K562 (cell line): ENCODE measurements at regions not wholly inside any gene's neighbourhood (a gene's known extent, or its start where the extent isn't known, plus 50 kb on each side); places are given as distances from the start of the nearest gene placed in this dataset.

Source experiments
- ATAC-seq: fragments of 200-7000 bp; cut with Tn5 transposase; 3 replicates; pipeline ENCODE4 v1.9.1; 2020; ENCODE audit warnings: moderate library complexity
- BruUV-seq: library from RNA; stranded (reverse); fragments of 400-500 nt; replicated peaks from 2 replicates; lab custom pipeline; 2021; lab: Mats Ljungman, UMichigan
- CTCF ChIA-PET: fragments of 300-600 bp; formaldehyde crosslinking; extraction: SDS; loops from one replicate; lab custom pipeline; 2021; ENCODE audit warnings: low intra/inter-chr PET ratio; lab: Yijun Ruan, JAX
- POLR2A ChIA-PET: fragments of 300-600, 350-650 bp; sonication (Branson Sonifier 250); formaldehyde crosslinking; extraction: SDS; loops from one replicate; lab custom pipeline; 2021; ENCODE audit warnings: antibody characterized with exemption, inconsistent platforms; lab: Yijun Ruan, JAX
- DNase-seq, 4 experiments: peaks; one replicate each; pipeline versions ENCODE4 v3.0.0 to v3.0.0-alpha.2; 2011 to 2018; ENCODE audit warnings: low spot score in 3 of 4, mixed read lengths in 3 of 4; ENCODE audit errors: extremely low read depth in 1 of 4
- FAIRE-seq: peaks from 2 replicates; lab custom pipeline; 2011; peaks lifted over from hg19 to GRCh38; lab: Jason Lieb, UNC
- H2AFZ ChIP-seq: 2 replicates; pipeline ENCODE4 v1.6.0; 2011; ENCODE audit warnings: low read depth, low read length, control low read depth, inconsistent platforms
- H3K27ac ChIP-seq: fragments of 200-600 bp; 3 replicates; pipeline ENCODE4 v1.8.0; 2011; ENCODE audit warnings: low read depth, mild to moderate bottlenecking, control low read depth, inconsistent platforms, low read length, moderate library complexity, mixed read lengths; ENCODE audit errors: extremely low read depth
- H3K27me3 ChIP-seq, 2 experiments: fragments of 300-600 bp in 1 of 2; 2 replicates in 1 of 2; 3 replicates in 1 of 2; pipeline versions ENCODE4 v1.6.0 to v1.8.0; 2011; ENCODE audit warnings: inconsistent platforms in 2 of 2, low read length in 2 of 2, mild to moderate bottlenecking in 1 of 2, mixed read lengths in 1 of 2, moderate library complexity in 1 of 2; ENCODE audit not compliant: control insufficient read depth in 2 of 2, insufficient read depth in 2 of 2
- H3K36me3 ChIP-seq: fragments of 300-600 bp; 3 replicates; pipeline ENCODE4 v1.8.0; 2011; ENCODE audit warnings: mild to moderate bottlenecking, low read length, inconsistent platforms; ENCODE audit not compliant: control insufficient read depth, insufficient read depth
- H3K4me1 ChIP-seq, 2 experiments: fragments of 200-600 bp in 1 of 2; replicated peaks in 1 of 2; 2 replicates in 1 of 2; 3 replicates in 1 of 2; pipeline versions ENCODE4 v1.5.1 to v1.8.0; 2011; ENCODE audit warnings: inconsistent platforms in 2 of 2, low read length in 2 of 2, mild to moderate bottlenecking in 1 of 2, mixed read lengths in 1 of 2, moderate library complexity in 1 of 2; ENCODE audit not compliant: control insufficient read depth in 2 of 2, insufficient read depth in 2 of 2
- H3K4me2 ChIP-seq: 2 replicates; pipeline ENCODE4 v1.6.1; 2011; ENCODE audit warnings: low read length, control low read depth, inconsistent platforms, mixed read lengths; ENCODE audit not compliant: insufficient read depth
- H3K4me3 ChIP-seq: fragments of 200-600 bp; sonication (generic), shearing (Covaris generic); 2 replicates; pipeline ENCODE4 v1.5.1; 2016; ENCODE audit warnings: control low read depth, inconsistent platforms
- H3K79me2 ChIP-seq: fragments of 200-600 bp; 3 replicates; pipeline ENCODE4 v1.8.0; 2011; ENCODE audit warnings: low read length, inconsistent platforms; ENCODE audit not compliant: control insufficient read depth, insufficient read depth
- H3K9ac ChIP-seq, 2 experiments: 2 replicates each; pipeline versions ENCODE4 v1.6.0 to v1.6.1; 2011; ENCODE audit warnings: low read depth in 2 of 2, low read length in 2 of 2, control low read depth in 1 of 2, inconsistent platforms in 1 of 2, mild to moderate bottlenecking in 1 of 2, mixed read lengths in 1 of 2; ENCODE audit not compliant: insufficient read depth in 1 of 2
- H3K9me1 ChIP-seq: one replicate; pipeline ENCODE4 v1.6.0; 2011; ENCODE audit warnings: inconsistent platforms, mild to moderate bottlenecking, low read length, moderate library complexity; ENCODE audit not compliant: control insufficient read depth, insufficient read depth
- H3K9me3 ChIP-seq: replicated peaks from 2 replicates; pipeline ENCODE4 v1.5.1; 2011; ENCODE audit warnings: low read depth, low read length, inconsistent platforms; ENCODE audit not compliant: control insufficient read depth, insufficient read depth
- H4K20me1 ChIP-seq: replicated peaks from 2 replicates; pipeline ENCODE4 v1.6.1; 2011; ENCODE audit warnings: low read length, inconsistent platforms, mixed read lengths; ENCODE audit not compliant: control insufficient read depth, insufficient read depth
- BDP1 ChIP-seq: IDR thresholded peaks from 3 replicates; pipeline ENCODE4 v1.6.1; 2011; ENCODE audit not compliant: insufficient read length, insufficient read depth
- C11orf30 ChIP-seq: fragments of 450-650 bp; IDR thresholded peaks from 2 replicates; pipeline ENCODE4 v1.6.1; 2016; ENCODE audit warnings: low read depth, mild to moderate bottlenecking
- SRF ChIP-seq, 2 experiments: fragments of 250-450, 450-650 bp in 1 of 2; sonication (Bioruptor Pico) in 1 of 2; sonication (generic) in 1 of 2; formaldehyde crosslinking; IDR thresholded peaks; 2 replicates each; pipeline versions ENCODE4 v1.5.0 to v1.5.1; 2020 to 2022; ENCODE audit warnings: mild to moderate bottlenecking in 1 of 2, missing genetic modification reagents in 1 of 2
- TOE1 ChIP-seq, 2 experiments: fragments of 450-650 bp in 1 of 2; sonication (generic) in 1 of 2; formaldehyde crosslinking in 1 of 2; IDR thresholded peaks; 2 replicates each; pipeline versions ENCODE4 v1.7.1 to v1.8.0; 2016 to 2022; ENCODE audit warnings: borderline replicate concordance in 2 of 2, mild to moderate bottlenecking in 2 of 2, antibody characterized with exemption in 1 of 2, inconsistent platforms in 1 of 2, low read depth in 1 of 2, missing genetic modification reagents in 1 of 2, moderate library complexity in 1 of 2
- ZNF316 ChIP-seq: fragments of 450-650 bp; IDR thresholded peaks from 2 replicates; pipeline ENCODE4 v1.6.1; 2016
- ZNF507 ChIP-seq: conservative IDR thresholded peaks from 2 replicates; pipeline ENCODE4 v1.6.1; 2017; ENCODE audit warnings: missing genetic modification characterization, missing compliant biosample characterization
- in situ Hi-C: fragments of 300-500 bp; cut with MboI; formaldehyde crosslinking; loops from 4 replicates; pipeline ENCODE4 v1.15.0; 2018; ENCODE audit warnings: inconsistent platforms, mixed read lengths
- intact Hi-C: fragments of 100-400 bp; cut with micrococcal nuclease; formaldehyde crosslinking; loops from 2 replicates; pipeline ENCODE4 v1.14.2; 2022

DNA sequence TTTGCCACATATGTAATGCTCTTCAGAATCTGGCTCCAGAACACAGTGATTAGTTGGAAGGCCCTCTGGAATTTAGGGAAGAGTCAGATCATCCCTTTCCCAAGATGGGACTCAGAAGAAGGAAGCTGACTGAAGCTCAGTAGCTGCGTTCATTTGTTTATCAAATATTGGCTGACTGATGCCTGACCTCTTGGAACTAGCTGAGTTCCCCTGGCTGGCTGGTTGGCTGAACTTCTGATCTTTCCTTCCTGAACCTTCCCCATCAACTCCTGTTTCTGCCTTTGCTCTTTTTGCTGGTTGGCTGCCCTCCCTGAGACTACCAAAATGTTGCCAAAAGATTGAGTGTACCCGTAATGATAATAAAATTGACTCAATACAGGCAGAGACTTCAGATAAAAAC lies 866.5 kb upstream of the INTU start (continued):
- TF ChIP-seq TOE1 (IDR thresholded peaks at IDR 0.05; ENCODE audit: borderline replicate concordance) (no peak), TOE1 (CRISPR knock-in tag; IDR thresholded peaks at IDR 0.05; ENCODE audit: borderline replicate concordance, low read depth) (no peak)

- in situ Hi-C loops, result no loop called here
- BruUV-seq, result no TSS peak
- CTCF ChIA-PET, result no interaction called here
- H3K4me2 ChIP-seq, result no peak overlapping the region
- FAIRE-seq (no peak), DNase-seq (no peak), ATAC-seq (no peak)
- H3K9me1 ChIP-seq, result no peaks in the 10 kb centered on the region
- H3K79me2 ChIP-seq, result peaks cover 23% of the 10 kb centered on the region
- peaks cover 25% of the 10 kb centered on the region for H3K36me3 ChIP-seq
- no peaks in the 10 kb centered on the region for H4K20me1 ChIP-seq
- H3K4me1 ChIP-seq, result no peaks in the 10 kb centered on the region; a peak in 1 of 5 replicates
- no peak overlapping the region for H2AFZ ChIP-seq
- H3K27ac ChIP-seq, result no peak overlapping the region
- no peaks in the 10 kb centered on the region; the same call in 1 of the 2 replicates for H3K9me3 ChIP-seq
- H3K27me3 ChIP-seq, result no peaks in the 10 kb centered on the region
- H3K4me3 ChIP-seq, result no peak overlapping the region
- TF ChIP-seq ZNF507 (tag), result no peak
- TF ChIP-seq ZNF316, result peak; percentile 76
- no peak for TF ChIP-seq BDP1
- TF ChIP-seq C11orf30, result peak; percentile 52; the same call in 1 of the 2 replicates
- TF ChIP-seq SRF (CRISPR knock-in tag; IDR thresholded peaks at IDR 0.05), result no peak
- intact Hi-C loops, result no loop called here
- POLR2A ChIA-PET, result interaction anchor here (1.3 kb wide), 1 partner anchor 17 kb away, joined by 3 read pairs; no protein-coding TSS in a partner anchor
- H3K9ac ChIP-seq, result no peak overlapping the region
Observed at GRCh38 chr4:126768338-126768737, 864.4 kb upstream of the INTU start.
